HG02571 (cell line): ENCODE measurements at regions not wholly inside any gene's neighbourhood (a gene's known extent, or its start where the extent isn't known, plus 50 kb on each side); places are given as distances from the start of the nearest gene placed in this dataset.
"Not testable (repeated sequence)": the region's sequence is repeated elsewhere in the genome, so short reads cannot be mapped to it uniquely, and the experiment has no call there.

Experiments
- ATAC-seq: cut with Tn5 transposase; IDR thresholded peaks from one replicate; pipeline ENCODE4 v1.9.1; 2021; ENCODE audit warnings: mild to moderate bottlenecking, moderate library complexity; ENCODE audit not compliant: unreplicated experiment

- not testable (repeated sequence) for ATAC-seq
Measured at GRCh38 chr15:44817797-44818196, 81.5 kb downstream of the TRIM69 start.

- not testable (repeated sequence) for ATAC-seq
Measured at GRCh38 chr15:44819331-44819987, 83.1 kb downstream of the TRIM69 start.

- ATAC-seq, result not testable (repeated sequence)
Measured at GRCh38 chr15:44820535-44820934, 84.2 kb downstream of the TRIM69 start.

- ATAC-seq, result not testable (repeated sequence)
Measured at GRCh38 chr15:44820967-44821366, 84.6 kb downstream of the TRIM69 start.

GRCh38 chr15:44824277-44825145 is 88.2 kb downstream of the TRIM69 start:
- ATAC-seq, result not testable (repeated sequence)

DNA sequence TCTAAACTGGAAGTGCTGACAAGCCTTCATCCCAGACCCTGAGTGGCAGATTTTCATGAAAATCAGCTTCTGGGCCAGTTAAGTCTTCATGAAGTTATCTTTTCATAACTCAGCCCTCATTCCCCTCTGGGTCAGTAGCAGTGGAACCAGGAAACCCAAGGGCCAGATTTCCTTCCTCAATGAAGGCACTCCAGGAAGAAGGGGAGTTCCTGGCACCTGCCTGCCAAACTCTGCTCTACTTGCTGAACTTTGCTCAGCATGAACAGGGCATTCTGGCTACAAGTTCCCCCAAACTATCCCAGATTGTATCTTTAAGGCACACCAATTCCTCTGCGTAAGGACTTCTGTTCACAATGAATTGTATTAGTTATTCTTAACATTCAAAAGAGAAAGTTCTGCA is 90.3 kb downstream of the TRIM69 start:
- ATAC-seq, result not testable (repeated sequence)

GRCh38 chr15:44828229-44828914 is 92.0 kb downstream of the TRIM69 start:
- ATAC-seq, result not testable (repeated sequence)

DNA sequence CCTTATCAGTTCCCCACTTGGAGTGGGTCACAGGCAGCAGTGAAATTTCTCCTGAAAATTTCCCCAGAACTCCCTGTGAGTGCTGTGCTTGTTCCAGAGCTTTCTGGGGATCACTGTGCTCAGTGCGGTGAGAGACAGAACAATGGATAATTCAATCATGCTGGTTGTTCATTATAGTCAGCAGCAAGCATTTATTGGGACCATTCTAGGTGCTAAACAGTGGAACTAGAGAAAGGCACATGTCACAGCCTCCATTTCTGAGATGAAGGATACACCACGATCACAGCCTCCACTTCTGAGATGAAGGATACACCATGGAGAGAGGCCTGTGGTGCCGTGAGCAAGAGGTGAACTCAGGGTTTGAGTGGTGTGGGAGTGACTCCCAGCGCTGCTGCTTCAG is 92.8 kb downstream of the TRIM69 start:
- ATAC-seq, result not testable (repeated sequence)

- not testable (repeated sequence) for ATAC-seq
Measured at GRCh38 chr15:44830692-44831408, 94.5 kb downstream of the TRIM69 start.

GRCh38 chr15:44831409-44831741 is 95.0 kb downstream of the TRIM69 start:
- ATAC-seq, result not testable (repeated sequence)

- not testable (repeated sequence) for ATAC-seq
Measured at GRCh38 chr15:44832133-44832532, 95.8 kb downstream of the TRIM69 start.

DNA sequence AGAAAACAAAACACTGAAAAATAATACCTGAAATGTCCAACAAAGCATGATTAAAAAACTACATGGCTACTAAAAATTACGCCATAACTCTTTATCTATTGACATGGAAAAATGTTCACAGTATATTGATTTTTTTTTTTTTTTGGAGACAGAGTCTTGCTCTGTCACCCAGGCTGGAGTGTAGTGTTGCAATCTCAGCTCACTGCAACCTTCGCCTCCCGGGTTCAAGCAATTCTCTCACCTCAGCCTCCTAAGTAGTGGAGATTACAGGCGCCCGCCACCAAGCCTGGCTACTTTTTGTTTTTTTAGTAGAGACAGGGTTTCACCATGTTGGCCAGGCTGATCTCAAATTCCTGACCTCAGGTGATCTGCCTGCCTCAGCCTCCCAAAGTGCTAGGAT is 96.8 kb downstream of the TRIM69 start:
- ATAC-seq, result not testable (repeated sequence)

DNA sequence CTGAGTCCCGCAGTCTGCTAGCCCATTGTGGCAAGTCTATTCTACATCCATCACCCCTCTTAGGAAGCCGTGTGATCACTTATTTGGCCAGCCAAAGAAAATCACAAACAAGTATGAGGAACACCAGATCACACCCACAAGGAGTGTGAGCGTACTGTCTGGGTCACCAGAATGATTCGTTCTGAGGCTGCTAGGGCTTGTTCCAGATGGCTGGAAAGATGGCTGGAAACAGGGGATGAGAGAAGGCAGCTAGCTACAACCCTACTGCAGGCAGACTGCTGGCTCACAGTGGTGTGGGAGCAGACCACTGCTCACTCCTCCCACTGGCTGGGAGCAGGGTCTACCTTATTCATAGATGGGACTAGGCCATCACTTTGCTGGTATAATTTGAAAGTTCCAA is 97.4 kb downstream of the TRIM69 start:
- ATAC-seq, result not testable (repeated sequence)

GRCh38 chr15:44835082-44835481 is 98.8 kb downstream of the TRIM69 start:
- ATAC-seq, result not testable (repeated sequence)

DNA sequence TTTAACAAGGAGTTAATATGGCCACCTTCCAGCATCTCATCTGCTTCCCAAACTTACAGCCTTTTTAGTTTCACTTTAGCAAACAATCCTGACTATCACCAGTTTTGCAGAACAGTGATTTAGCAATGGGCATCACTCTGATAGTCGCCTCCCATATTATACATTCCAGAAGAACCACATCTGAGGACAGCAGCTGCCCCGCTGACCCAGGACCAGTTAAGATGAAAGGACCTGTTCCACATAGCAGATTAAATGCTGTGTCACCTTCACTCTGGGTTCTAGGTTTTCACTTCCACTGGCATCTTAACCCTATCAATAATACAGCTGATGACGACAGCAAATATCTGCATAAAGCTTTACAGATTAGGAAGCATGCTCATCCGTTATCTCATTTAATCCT is 99.8 kb downstream of the TRIM69 start:
- no peak for ATAC-seq

- ATAC-seq, result not testable (repeated sequence)
Measured at GRCh38 chr15:44838929-44839328, 102.6 kb downstream of the TRIM69 start.

- not testable (repeated sequence) for ATAC-seq
Measured at GRCh38 chr15:44841762-44842161, 105.4 kb downstream of the TRIM69 start.

GRCh38 chr15:44842883-44843282 is 106.6 kb downstream of the TRIM69 start:
- not testable (repeated sequence) for ATAC-seq

DNA sequence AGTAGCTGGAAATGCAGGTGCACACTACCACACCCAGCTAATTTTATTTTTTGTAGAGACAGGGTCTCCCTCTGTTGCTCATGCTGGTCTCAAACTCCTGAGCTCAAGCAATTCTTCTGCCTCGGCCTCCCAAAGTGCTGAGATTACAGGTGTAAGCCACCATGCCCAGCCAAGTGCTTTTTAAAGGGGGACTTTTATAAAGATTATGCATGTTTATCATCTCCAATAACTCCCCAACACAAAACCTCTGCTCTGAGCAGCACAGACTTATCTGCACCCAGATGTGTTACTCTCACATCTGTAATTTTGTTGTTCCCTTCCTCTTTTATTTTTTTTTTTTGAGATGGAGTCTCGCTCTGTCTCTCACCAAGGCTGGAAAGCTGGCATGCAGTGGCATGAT is 108.6 kb downstream of the TRIM69 start:
- ATAC-seq, result not testable (repeated sequence)

DNA sequence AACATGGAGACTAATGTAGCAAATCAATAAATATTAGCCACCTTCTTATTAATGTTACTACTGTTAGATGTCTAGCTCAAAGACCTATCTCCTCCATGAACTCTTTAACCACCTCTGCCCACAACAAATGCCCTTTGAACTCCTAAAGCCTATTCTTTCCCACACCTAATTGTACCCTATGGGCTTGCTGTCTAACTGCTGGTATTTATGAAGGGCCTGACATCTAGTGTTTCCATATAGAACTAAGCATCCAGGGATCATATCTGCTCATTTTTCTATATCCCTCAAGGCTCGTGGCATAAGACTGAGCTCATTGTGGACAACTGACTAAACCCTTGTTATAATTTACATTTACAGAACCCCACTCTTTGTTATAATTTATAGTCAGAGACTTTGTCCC is 109.8 kb downstream of the TRIM69 start:
- ATAC-seq, result not testable (repeated sequence)

GRCh38 chr15:44847555-44847954 is 108.9 kb upstream of the TERB2 start:
- ATAC-seq, result not testable (repeated sequence)
